ENCODE measurements at regions not wholly inside any gene's neighbourhood (a gene's known extent, or its start where the extent isn't known, plus 50 kb on each side); places are given as distances from the start of the nearest gene placed in this dataset.

- CTCF ChIA-PET: no interaction called here
- peaks cover 15% of the 10 kb centered on the region for H3K4me1 Mint-ChIP-seq
- no peak overlapping the region for H3K4me3 Mint-ChIP-seq
- TF ChIP-seq ZNF138 (CRISPR knock-in tag; conservative IDR thresholded peaks at IDR 0.05): no peak
- TF ChIP-seq ZNF423 (CRISPR knock-in tag; IDR thresholded peaks at IDR 0.05): peak; percentile 62; the same call in 1 of the 2 replicates
- no peaks in the 10 kb centered on the region for H3K27me3 Mint-ChIP-seq (ENCODE audit: low read depth)
- peaks cover 4% of the 10 kb centered on the region; the same call in 1 of the 2 replicates for H3K9me3 Mint-ChIP-seq
- peaks cover 3% of the 10 kb centered on the region; the same call in 1 of the 2 replicates for H3K36me3 Mint-ChIP-seq
- H3K27ac Mint-ChIP-seq: no peak overlapping the region; the same call in 1 of the 2 replicates
- ATAC-seq (peak; percentile 94), DNase-seq (ENCODE audit: low spot score) (no peak)
- POLR2A ChIA-PET: no interaction called here
These were observed 894.3 kb upstream of the PCDH20 start for GRCh38 chr13:62309904-62310303.

GRCh38 chr13:62305756-62306155 lies 890.1 kb upstream of the PCDH20 start:
- ATAC-seq: no peak
- CTCF ChIA-PET: no interaction called here

More at GRCh38 chr13:62305756-62306155, 890.1 kb upstream of the PCDH20 start:
- Mint-ChIP-seq H3K4me1 (peaks cover 10% of the 10 kb centered on the region), H3K27ac (no peak overlapping the region), H3K4me3 (no peak overlapping the region), H3K36me3 (no peaks in the 10 kb centered on the region), H3K27me3 (ENCODE audit: low read depth) (no peaks in the 10 kb centered on the region), H3K9me3 (no peaks in the 10 kb centered on the region)
- no peak for DNase-seq (ENCODE audit: low spot score)
- TF ChIP-seq HMGXB4 (CRISPR knock-in tag; IDR thresholded peaks at IDR 0.05) (no peak), ATF6 (CRISPR knock-in tag; IDR thresholded peaks at IDR 0.05) (no peak), JUN (CRISPR knock-in tag; IDR thresholded peaks at IDR 0.05) (no peak), JAZF1 (CRISPR knock-in tag; IDR thresholded peaks at IDR 0.05) (no peak), CTCF (IDR thresholded peaks at IDR 0.05) (no peak), SMAD4 (CRISPR knock-in tag; IDR thresholded peaks at IDR 0.05) (no peak), NR3C1 (CRISPR knock-in tag; conservative IDR thresholded peaks at IDR 0.05; ENCODE audit: low read depth) (no peak), ELF4 (CRISPR knock-in tag; IDR thresholded peaks at IDR 0.05; ENCODE audit: low read depth) (no peak), TP53 (CRISPR knock-in tag; IDR thresholded peaks at IDR 0.05) (no peak), FOXJ3 (CRISPR knock-in tag; IDR thresholded peaks at IDR 0.05; ENCODE audit: borderline replicate concordance) (no peak), E2F4 (CRISPR knock-in tag; IDR thresholded peaks at IDR 0.05; ENCODE audit: borderline replicate concordance, low read depth) (no peak), GABPB1 (CRISPR knock-in tag; IDR thresholded peaks at IDR 0.05) (no peak), ZNF263 (CRISPR knock-in tag; IDR thresholded peaks at IDR 0.05; ENCODE audit: low read depth) (no peak), SP1 (CRISPR knock-in tag; conservative IDR thresholded peaks at IDR 0.05) (no peak), ZNF138 (CRISPR knock-in tag; conservative IDR thresholded peaks at IDR 0.05) (no peak), NFATC4 (CRISPR knock-in tag; IDR thresholded peaks at IDR 0.05) (no peak), CDX4 (CRISPR knock-in tag; IDR thresholded peaks at IDR 0.05; ENCODE audit: borderline replicate concordance) (no peak), GRHL2 (CRISPR knock-in tag; IDR thresholded peaks at IDR 0.05; ENCODE audit: insufficient replicate concordance, severe bottlenecking) (no peak), TEAD4 (CRISPR knock-in tag; IDR thresholded peaks at IDR 0.05) (no peak)
- POLR2A ChIA-PET: no interaction called here
